KMS-11 (cell line): ENCODE measurements at regions not wholly inside any gene's neighbourhood (a gene's known extent, or its start where the extent isn't known, plus 50 kb on each side); places are given as distances from the start of the nearest gene placed in this dataset.

ENCODE experiments used
- H2AFZ ChIP-seq: fragments of 200-600 bp; sonication (generic); 2 replicates; pipeline ENCODE4 v1.6.1; 2016; ENCODE audit warnings: antibody characterized with exemption, mixed run types, low read depth
- H3K27ac ChIP-seq: fragments of 200-600 bp; sonication (generic); 2 replicates; pipeline ENCODE4 v1.6.1; 2016; ENCODE audit warnings: mild to moderate bottlenecking, mixed run types
- H3K27me3 ChIP-seq: fragments of 200-600 bp; sonication (generic); 2 replicates; pipeline ENCODE4 v1.6.1; 2017; ENCODE audit warnings: mild to moderate bottlenecking, low read depth, mixed run types, moderate library complexity; ENCODE audit not compliant: insufficient read depth
- H3K36me3 ChIP-seq: fragments of 200-600 bp; sonication (generic); 2 replicates; pipeline ENCODE4 v1.6.1; 2017; ENCODE audit warnings: mild to moderate bottlenecking, mixed run types; ENCODE audit not compliant: insufficient read depth
- H3K4me1 ChIP-seq: fragments of 200-600 bp; sonication (generic); 2 replicates; pipeline ENCODE4 v1.6.1; 2016; ENCODE audit warnings: mild to moderate bottlenecking, low read depth, mixed run types; ENCODE audit not compliant: poor library complexity, severe bottlenecking
- H3K4me2 ChIP-seq: fragments of 200-600 bp; sonication (generic); 2 replicates; pipeline ENCODE4 v1.7.0; 2016; ENCODE audit warnings: mild to moderate bottlenecking, mixed run types
- H3K4me3 ChIP-seq: fragments of 200-600 bp; sonication (generic); IDR thresholded peaks from 2 replicates; pipeline ENCODE4 v1.6.1; 2017; ENCODE audit warnings: low read depth, low read length, mixed read lengths; ENCODE audit not compliant: insufficient read depth
- H3K79me2 ChIP-seq: fragments of 200-600 bp; sonication (generic); 2 replicates; pipeline ENCODE4 v1.6.1; 2016; ENCODE audit warnings: low read depth, mixed run types; ENCODE audit not compliant: insufficient read depth
- H3K9ac ChIP-seq: fragments of 200-600 bp; sonication (generic); 2 replicates; pipeline ENCODE4 v1.6.1; 2016; ENCODE audit warnings: mild to moderate bottlenecking, mixed run types
- H4K20me1 ChIP-seq: fragments of 200-600 bp; sonication (generic); 2 replicates; pipeline ENCODE4 v1.6.1; 2016; ENCODE audit warnings: mild to moderate bottlenecking, mixed run types; ENCODE audit not compliant: insufficient read depth
- TF ChIP-seq, protein P1 (sequence below): fragments of 200-600 bp; sonication (generic); conservative IDR thresholded peaks from 2 replicates; pipeline ENCODE4 v1.6.1; 2017; ENCODE audit warnings: low read depth, mild to moderate bottlenecking, antibody characterized with exemption, low read length, moderate library complexity, mixed read lengths

DNA sequence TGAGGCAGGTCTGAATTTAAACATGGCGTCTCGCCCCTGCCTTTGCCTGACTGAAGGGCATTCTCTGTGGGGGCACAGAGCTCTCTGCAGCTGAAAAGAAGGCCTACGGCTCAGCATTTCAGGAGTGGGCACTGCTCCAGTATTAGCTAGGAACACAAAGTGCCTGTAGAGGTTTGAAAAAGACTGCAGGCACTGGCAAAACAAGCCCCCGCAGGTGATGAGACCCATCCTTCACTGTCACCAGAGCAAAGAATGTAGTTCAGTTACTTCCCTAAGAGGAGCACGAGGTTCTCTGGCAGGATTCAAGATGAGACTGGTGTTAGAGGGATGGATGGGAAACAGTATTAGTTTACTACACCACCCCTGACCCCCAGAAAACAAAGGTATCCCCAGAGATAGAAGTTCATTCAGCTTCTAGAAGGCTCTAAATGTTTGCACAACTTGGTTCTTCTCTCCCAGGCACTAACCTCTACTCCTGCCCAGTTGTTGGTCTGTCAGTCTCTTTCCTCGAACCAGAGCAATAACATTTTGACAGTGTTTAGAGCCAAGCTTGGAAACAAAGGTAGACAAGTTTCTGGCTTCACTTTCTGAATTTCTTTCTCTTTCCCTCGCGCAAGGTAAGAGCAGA lies 101.9 kb upstream of the KCNE2 start:
- TF ChIP-seq, protein P1, sequence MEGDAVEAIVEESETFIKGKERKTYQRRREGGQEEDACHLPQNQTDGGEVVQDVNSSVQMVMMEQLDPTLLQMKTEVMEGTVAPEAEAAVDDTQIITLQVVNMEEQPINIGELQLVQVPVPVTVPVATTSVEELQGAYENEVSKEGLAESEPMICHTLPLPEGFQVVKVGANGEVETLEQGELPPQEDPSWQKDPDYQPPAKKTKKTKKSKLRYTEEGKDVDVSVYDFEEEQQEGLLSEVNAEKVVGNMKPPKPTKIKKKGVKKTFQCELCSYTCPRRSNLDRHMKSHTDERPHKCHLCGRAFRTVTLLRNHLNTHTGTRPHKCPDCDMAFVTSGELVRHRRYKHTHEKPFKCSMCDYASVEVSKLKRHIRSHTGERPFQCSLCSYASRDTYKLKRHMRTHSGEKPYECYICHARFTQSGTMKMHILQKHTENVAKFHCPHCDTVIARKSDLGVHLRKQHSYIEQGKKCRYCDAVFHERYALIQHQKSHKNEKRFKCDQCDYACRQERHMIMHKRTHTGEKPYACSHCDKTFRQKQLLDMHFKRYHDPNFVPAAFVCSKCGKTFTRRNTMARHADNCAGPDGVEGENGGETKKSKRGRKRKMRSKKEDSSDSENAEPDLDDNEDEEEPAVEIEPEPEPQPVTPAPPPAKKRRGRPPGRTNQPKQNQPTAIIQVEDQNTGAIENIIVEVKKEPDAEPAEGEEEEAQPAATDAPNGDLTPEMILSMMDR, result no peak
- Histone ChIP-seq H2AFZ (no peak overlapping the region), H3K27ac (no peak overlapping the region), H3K36me3 (no peaks in the 10 kb centered on the region), H3K9ac (no peak overlapping the region), H3K4me1 (no peaks in the 10 kb centered on the region), H3K4me2 (no peak overlapping the region), H3K79me2 (no peaks in the 10 kb centered on the region), H3K27me3 (no peaks in the 10 kb centered on the region), H4K20me1 (no peaks in the 10 kb centered on the region), H3K4me3 (no peak overlapping the region)

- no peaks in the 10 kb centered on the region for H3K27me3 ChIP-seq
These were observed 101.3 kb upstream of the KCNE2 start for GRCh38 chr21:34262469-34262845.

GRCh38 chr21:34263629-34264028 lies 100.2 kb upstream of the KCNE2 start:
- Histone ChIP-seq H3K27ac (no peak overlapping the region), H3K27me3 (no peaks in the 10 kb centered on the region), H3K36me3 (no peaks in the 10 kb centered on the region), H3K79me2 (no peaks in the 10 kb centered on the region), H4K20me1 (no peaks in the 10 kb centered on the region), H3K4me2 (no peak overlapping the region), H2AFZ (no peak overlapping the region), H3K4me3 (no peak overlapping the region), H3K9ac (no peak overlapping the region), H3K4me1 (no peaks in the 10 kb centered on the region)
- TF ChIP-seq, protein P1, result no peak

More at GRCh38 chr21:34262469-34262845, 101.3 kb upstream of the KCNE2 start:
- Histone ChIP-seq H4K20me1 (no peaks in the 10 kb centered on the region), H3K27ac (no peak overlapping the region), H3K36me3 (no peaks in the 10 kb centered on the region), H3K79me2 (no peaks in the 10 kb centered on the region), H3K4me3 (no peak overlapping the region), H3K9ac (no peak overlapping the region), H2AFZ (no peak overlapping the region), H3K4me1 (no peaks in the 10 kb centered on the region), H3K4me2 (no peak overlapping the region)
- TF ChIP-seq, protein P1, result no peak

GRCh38 chr21:34266351-34266750 lies 97.5 kb upstream of the KCNE2 start:
- TF ChIP-seq, protein P1, result no peak
- Histone ChIP-seq H3K27me3 (no peaks in the 10 kb centered on the region), H3K4me1 (no peaks in the 10 kb centered on the region), H2AFZ (no peak overlapping the region), H4K20me1 (no peaks in the 10 kb centered on the region), H3K36me3 (no peaks in the 10 kb centered on the region), H3K9ac (no peak overlapping the region), H3K27ac (no peak overlapping the region), H3K4me2 (no peak overlapping the region), H3K4me3 (no peak overlapping the region), H3K79me2 (no peaks in the 10 kb centered on the region)
